GM21390 (cell line): ENCODE measurements at regions not wholly inside any gene's neighbourhood (a gene's known extent, or its start where the extent isn't known, plus 50 kb on each side); places are given as distances from the start of the nearest gene placed in this dataset.

ENCODE experiments used
- ATAC-seq: cut with Tn5 transposase; IDR thresholded peaks from one replicate; pipeline ENCODE4 v1.9.1; 2021; ENCODE audit not compliant: unreplicated experiment

DNA sequence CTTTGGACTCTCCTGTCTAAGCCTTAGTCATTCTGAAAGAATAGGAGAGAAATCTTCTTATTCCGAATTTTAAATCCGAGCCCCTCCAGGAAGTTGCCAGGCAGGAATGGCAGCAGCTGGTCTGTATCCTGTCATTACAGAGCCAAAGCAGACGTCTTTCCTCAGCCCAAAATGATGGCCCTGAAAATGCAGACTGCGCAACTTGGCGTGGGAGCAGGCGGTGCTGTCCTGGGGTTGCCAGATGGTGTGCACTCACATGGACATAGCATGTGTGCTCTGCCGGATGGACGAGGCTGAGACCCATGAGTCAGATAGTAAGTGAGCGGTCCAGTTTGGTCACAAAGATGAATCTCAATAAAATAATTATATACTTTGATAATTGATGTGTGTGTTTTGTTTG is 410.4 kb downstream of the KCTD16 start:
- ATAC-seq, result no peak

GRCh38 chr5:144577676-144578075 is 407.0 kb downstream of the KCTD16 start:
- ATAC-seq, result no peak

DNA sequence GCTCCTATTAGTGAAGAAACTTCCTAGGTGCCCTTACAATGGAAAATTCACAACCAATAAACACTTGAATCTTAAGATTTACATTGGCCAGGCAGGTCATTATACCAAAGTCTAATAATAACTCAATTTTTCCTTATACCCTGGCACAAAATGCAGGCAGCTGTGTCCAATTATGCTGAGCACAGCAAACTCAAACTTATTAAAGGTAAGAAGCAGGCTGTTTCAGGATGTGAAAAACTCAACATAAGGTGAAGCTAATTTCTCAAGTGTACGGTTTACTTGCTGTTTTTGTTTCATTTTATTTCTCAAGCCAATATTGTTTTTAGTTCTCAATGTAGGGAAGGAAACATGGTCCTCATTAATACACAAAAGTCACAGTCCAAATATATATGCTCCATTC is 405.1 kb downstream of the KCTD16 start:
- ATAC-seq, result no peak

DNA sequence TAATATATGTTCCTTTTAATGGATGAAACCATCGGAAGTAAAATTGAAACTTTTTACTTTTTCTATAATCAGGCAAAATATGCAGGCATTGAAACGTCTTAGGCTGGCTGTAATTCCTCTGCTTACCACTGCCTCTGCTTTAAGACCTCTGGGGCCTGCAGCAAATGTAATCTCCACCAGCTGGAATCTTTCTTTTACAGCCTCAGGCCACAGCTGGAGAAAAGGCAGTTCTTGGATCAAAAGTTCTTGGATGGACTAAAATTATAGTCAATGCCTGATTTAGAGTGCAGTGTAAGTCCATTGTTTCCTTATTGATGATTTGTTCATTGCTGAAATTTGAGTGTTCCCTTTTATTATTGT is 396.7 kb downstream of the KCTD16 start:
- no peak for ATAC-seq

- no peak for ATAC-seq
Measured at GRCh38 chr5:144566747-144567420, 396.2 kb downstream of the KCTD16 start.

DNA sequence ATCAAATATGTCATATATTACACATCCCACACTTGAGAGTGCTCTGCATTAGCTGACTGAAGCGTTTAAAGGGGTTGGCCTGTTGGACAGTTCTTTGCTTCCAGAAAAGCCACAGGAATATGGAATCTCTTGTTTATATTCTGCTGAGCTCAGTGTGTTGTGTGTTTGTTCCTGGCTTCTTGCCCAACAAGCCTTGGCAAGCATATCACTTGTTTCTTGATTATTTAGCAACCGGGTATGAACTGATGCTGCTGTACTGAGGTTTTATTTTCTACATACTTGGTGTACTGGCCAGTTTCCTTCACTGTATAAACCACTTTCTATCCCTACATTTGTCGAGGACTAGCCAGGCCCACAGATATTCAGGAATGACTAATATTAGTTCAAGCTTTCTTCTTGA is 378.9 kb downstream of the KCTD16 start:
- no peak for ATAC-seq

DNA sequence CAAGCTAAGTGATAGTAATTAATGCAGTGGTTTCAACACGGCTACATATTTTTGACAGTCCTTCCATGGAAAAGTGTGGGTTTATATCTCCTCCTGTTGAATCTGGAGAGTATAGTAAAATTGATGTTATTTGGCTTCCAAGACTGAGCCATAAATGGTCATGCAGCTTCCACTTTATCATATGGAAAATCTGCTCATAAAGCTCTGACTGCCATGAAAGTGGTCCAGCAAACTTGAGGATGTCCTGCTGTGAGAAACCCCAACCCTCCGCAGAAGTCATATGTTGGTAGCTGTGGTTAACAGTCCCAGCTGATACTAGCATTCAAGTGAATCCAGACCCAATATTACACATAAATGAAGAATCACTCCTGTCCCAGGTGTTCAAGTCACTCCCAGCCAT is 378.3 kb downstream of the KCTD16 start:
- ATAC-seq, result no peak

DNA sequence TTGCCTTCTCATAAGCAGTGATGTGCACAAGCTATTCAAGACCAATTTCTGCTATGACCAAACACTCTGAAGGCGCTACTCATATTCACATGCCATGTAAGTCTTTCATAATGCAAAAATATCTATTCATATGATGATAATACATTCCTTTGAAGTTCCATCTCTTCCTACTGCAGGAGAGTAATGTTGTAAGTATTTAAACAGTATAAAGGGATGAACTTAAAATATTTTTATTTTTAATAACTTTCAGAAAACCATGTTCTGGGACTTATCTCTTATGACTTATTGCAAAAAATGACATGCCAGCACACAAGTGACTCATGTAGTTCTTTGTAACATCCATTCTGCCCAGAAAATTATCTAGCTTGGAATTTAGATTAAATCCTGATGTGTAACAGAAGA is 376.4 kb downstream of the KCTD16 start:
- ATAC-seq, result no peak

- ATAC-seq, result no peak
Measured at GRCh38 chr5:144538845-144539244, 368.2 kb downstream of the KCTD16 start.
